Large intestine (tissue), 3 donors: ENCODE measurements at regions not wholly inside any gene's neighbourhood (a gene's known extent, or its start where the extent isn't known, plus 50 kb on each side); places are given as distances from the start of the nearest gene placed in this dataset.

Experiments used
- DNase-seq, 2 donors: peaks; one replicate each; pipeline versions ENCODE4 v3.0.0 to v3.0.0-alpha.2; 2013
- H3K27ac ChIP-seq: one replicate; pipeline ENCODE4 v1.5.1; 2013; ENCODE audit warnings: low read length
- H3K27me3 ChIP-seq: 2 replicates; pipeline ENCODE4 v1.6.1; 2013; ENCODE audit warnings: low read length; ENCODE audit not compliant: control insufficient read depth, insufficient read depth
- H3K36me3 ChIP-seq: 2 replicates; pipeline ENCODE4 v1.6.1; 2013; ENCODE audit warnings: low read length; ENCODE audit not compliant: control insufficient read depth, insufficient read depth
- H3K4me1 ChIP-seq: one replicate; pipeline ENCODE4 v1.6.1; 2013; ENCODE audit warnings: low read length; ENCODE audit not compliant: control insufficient read depth, insufficient read depth
- H3K4me3 ChIP-seq: one replicate; pipeline ENCODE4 v1.5.1; 2013; ENCODE audit warnings: low read length
- H3K9me3 ChIP-seq: one replicate; pipeline ENCODE4 v1.6.1; 2013; ENCODE audit warnings: mild to moderate bottlenecking, low read depth, low read length, moderate library complexity; ENCODE audit not compliant: control insufficient read depth
- WGBS: methylation state at CpG from one replicate; pipeline ENCODE4 v1.1.5; 2013; ENCODE audit warnings: low lambda C conversion rate; ENCODE audit not compliant: insufficient coverage; 5-methylcytosine and 5-hydroxymethylcytosine counted together

GRCh38 chr6:113447088-113447831 is 409.9 kb upstream of the MARCKS start:
- DNase-seq, result peak; percentile 31 to 39
- WGBS, result 50% methylated on average over 1 of the region's 5 CpGs
- Histone ChIP-seq H3K36me3 (no peaks in the 10 kb centered on the region), H3K4me3 (no peak overlapping the region), H3K4me1 (no peaks in the 10 kb centered on the region), H3K9me3 (no peaks in the 10 kb centered on the region), H3K27me3 (no peaks in the 10 kb centered on the region), H3K27ac (no peak overlapping the region)

GRCh38 chr6:113449051-113449450 is 408.1 kb upstream of the MARCKS start:
- no peak for DNase-seq
- H3K4me3 ChIP-seq, result no peak overlapping the region
- H3K36me3 ChIP-seq, result no peaks in the 10 kb centered on the region
- no peaks in the 10 kb centered on the region for H3K4me1 ChIP-seq
- no peaks in the 10 kb centered on the region for H3K27me3 ChIP-seq
- H3K9me3 ChIP-seq, result no peaks in the 10 kb centered on the region
- no peak overlapping the region for H3K27ac ChIP-seq

- H3K27ac ChIP-seq, result no peak overlapping the region
- H3K9me3 ChIP-seq, result no peaks in the 10 kb centered on the region
- H3K36me3 ChIP-seq, result no peaks in the 10 kb centered on the region
- no peaks in the 10 kb centered on the region for H3K4me1 ChIP-seq
- H3K4me3 ChIP-seq, result no peak overlapping the region
- H3K27me3 ChIP-seq, result no peaks in the 10 kb centered on the region
- DNase-seq, result peak in 1 of 2 donors; percentile 53
- no CpG with 5 or more reads among the region's 1 CpG for WGBS
These were observed 407.1 kb upstream of the MARCKS start for GRCh38 chr6:113450061-113450465.

- no peak for DNase-seq
- Histone ChIP-seq H3K36me3 (no peaks in the 10 kb centered on the region), H3K9me3 (no peaks in the 10 kb centered on the region), H3K4me3 (no peak overlapping the region), H3K27me3 (no peaks in the 10 kb centered on the region), H3K4me1 (no peaks in the 10 kb centered on the region), H3K27ac (no peak overlapping the region)
- WGBS, result no CpG with 5 or more reads among the region's 3 CpGs
These were observed 406.1 kb upstream of the MARCKS start for GRCh38 chr6:113451049-113451448.

GRCh38 chr6:113457198-113457597 is 399.9 kb upstream of the MARCKS start:
- no peak for DNase-seq
- H3K4me1 ChIP-seq, result no peaks in the 10 kb centered on the region
- H3K4me3 ChIP-seq, result no peak overlapping the region
- WGBS, result 100% methylated on average over 1 of the region's 4 CpGs
- H3K27ac ChIP-seq, result no peak overlapping the region
- no peaks in the 10 kb centered on the region for H3K27me3 ChIP-seq
- H3K9me3 ChIP-seq, result no peaks in the 10 kb centered on the region
- H3K36me3 ChIP-seq, result no peaks in the 10 kb centered on the region

- no peak for DNase-seq
- H3K4me3 ChIP-seq, result no peak overlapping the region
- no peak overlapping the region for H3K27ac ChIP-seq
- H3K9me3 ChIP-seq, result no peaks in the 10 kb centered on the region
- no CpG with 5 or more reads among the region's 2 CpGs for WGBS
- H3K36me3 ChIP-seq, result no peaks in the 10 kb centered on the region
- no peaks in the 10 kb centered on the region for H3K27me3 ChIP-seq
- no peaks in the 10 kb centered on the region for H3K4me1 ChIP-seq
These were observed 399.4 kb upstream of the MARCKS start for GRCh38 chr6:113457751-113458150.

- H3K36me3 ChIP-seq, result no peaks in the 10 kb centered on the region
- no peaks in the 10 kb centered on the region for H3K4me1 ChIP-seq
- H3K4me3 ChIP-seq, result no peak overlapping the region
- H3K27me3 ChIP-seq, result no peaks in the 10 kb centered on the region
- no peaks in the 10 kb centered on the region for H3K9me3 ChIP-seq
- 89% methylated on average over 1 of the region's 2 CpGs for WGBS
- H3K27ac ChIP-seq, result no peak overlapping the region
- no peak for DNase-seq
These were observed 398.7 kb upstream of the MARCKS start for GRCh38 chr6:113458368-113459010.

GRCh38 chr6:113461153-113461932 is 395.8 kb upstream of the MARCKS start:
- Histone ChIP-seq H3K4me3 (no peak overlapping the region), H3K27ac (no peak overlapping the region), H3K9me3 (no peaks in the 10 kb centered on the region), H3K4me1 (no peaks in the 10 kb centered on the region), H3K36me3 (no peaks in the 10 kb centered on the region), H3K27me3 (no peaks in the 10 kb centered on the region)
- no peak for DNase-seq
- WGBS, result 75% methylated on average over 1 of the region's 4 CpGs

GRCh38 chr6:113464536-113464935 is 392.6 kb upstream of the MARCKS start:
- WGBS, result 80% methylated on average over 1 of the region's 3 CpGs
- Histone ChIP-seq H3K36me3 (no peaks in the 10 kb centered on the region), H3K27ac (no peak overlapping the region), H3K4me3 (no peak overlapping the region), H3K4me1 (no peaks in the 10 kb centered on the region), H3K9me3 (no peaks in the 10 kb centered on the region), H3K27me3 (no peaks in the 10 kb centered on the region)
- no peak for DNase-seq

- Histone ChIP-seq H3K4me3 (no peak overlapping the region), H3K36me3 (no peaks in the 10 kb centered on the region), H3K27me3 (no peaks in the 10 kb centered on the region), H3K4me1 (no peaks in the 10 kb centered on the region), H3K27ac (no peak overlapping the region), H3K9me3 (no peaks in the 10 kb centered on the region)
- 60% methylated on average over 1 of the region's 3 CpGs for WGBS
- DNase-seq, result peak; percentile 18 to 23
These were observed 392.2 kb upstream of the MARCKS start for GRCh38 chr6:113464960-113465359.
